Astrocyte of the cerebellum (primary cell): ENCODE measurements at regions not wholly inside any gene's neighbourhood (a gene's known extent, or its start where the extent isn't known, plus 50 kb on each side); places are given as distances from the start of the nearest gene placed in this dataset.

Experiments
- DNase-seq: peaks from one replicate; pipeline ENCODE4 v3.0.0-alpha.2; 2011; ENCODE audit warnings: low read depth
- H3K4me3 ChIP-seq: 2 replicates; pipeline ENCODE4 v1.5.1; 2011; ENCODE audit warnings: mild to moderate bottlenecking, low read depth, low read length, moderate library complexity
- in situ Hi-C: cut with HindIII; loops from 2 replicates; pipeline ENCODE4 v1.10.0; 2017; ENCODE audit warnings: low sequenced_read_pairs
- TF ChIP-seq, protein P1 (sequence below): IDR thresholded peaks from 2 replicates; pipeline ENCODE4 v1.5.1; 2012; ENCODE audit warnings: low read length, low read depth, moderate library complexity, mild to moderate bottlenecking; ENCODE audit errors: missing control alignments

DNA sequence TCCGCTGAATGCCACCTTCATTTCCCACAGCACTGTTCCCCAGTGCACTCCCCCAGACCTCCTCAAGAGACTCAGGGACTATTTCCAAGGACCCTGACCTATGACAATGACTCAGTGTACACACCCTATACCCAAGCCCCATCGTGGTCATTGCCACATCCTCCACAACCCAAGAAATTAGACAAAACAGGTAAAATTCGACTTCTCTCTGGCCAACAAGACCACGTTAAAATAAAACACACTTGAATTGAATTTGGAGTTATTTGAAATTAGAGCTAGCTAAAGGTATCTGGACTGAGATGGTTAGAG is 126.4 kb upstream of the NCK2 start:
- no peak overlapping the region for H3K4me3 ChIP-seq
- TF ChIP-seq, protein P1, sequence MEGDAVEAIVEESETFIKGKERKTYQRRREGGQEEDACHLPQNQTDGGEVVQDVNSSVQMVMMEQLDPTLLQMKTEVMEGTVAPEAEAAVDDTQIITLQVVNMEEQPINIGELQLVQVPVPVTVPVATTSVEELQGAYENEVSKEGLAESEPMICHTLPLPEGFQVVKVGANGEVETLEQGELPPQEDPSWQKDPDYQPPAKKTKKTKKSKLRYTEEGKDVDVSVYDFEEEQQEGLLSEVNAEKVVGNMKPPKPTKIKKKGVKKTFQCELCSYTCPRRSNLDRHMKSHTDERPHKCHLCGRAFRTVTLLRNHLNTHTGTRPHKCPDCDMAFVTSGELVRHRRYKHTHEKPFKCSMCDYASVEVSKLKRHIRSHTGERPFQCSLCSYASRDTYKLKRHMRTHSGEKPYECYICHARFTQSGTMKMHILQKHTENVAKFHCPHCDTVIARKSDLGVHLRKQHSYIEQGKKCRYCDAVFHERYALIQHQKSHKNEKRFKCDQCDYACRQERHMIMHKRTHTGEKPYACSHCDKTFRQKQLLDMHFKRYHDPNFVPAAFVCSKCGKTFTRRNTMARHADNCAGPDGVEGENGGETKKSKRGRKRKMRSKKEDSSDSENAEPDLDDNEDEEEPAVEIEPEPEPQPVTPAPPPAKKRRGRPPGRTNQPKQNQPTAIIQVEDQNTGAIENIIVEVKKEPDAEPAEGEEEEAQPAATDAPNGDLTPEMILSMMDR, result no peak
- DNase-seq, result no peak
- in situ Hi-C loops, result no loop called here

DNA sequence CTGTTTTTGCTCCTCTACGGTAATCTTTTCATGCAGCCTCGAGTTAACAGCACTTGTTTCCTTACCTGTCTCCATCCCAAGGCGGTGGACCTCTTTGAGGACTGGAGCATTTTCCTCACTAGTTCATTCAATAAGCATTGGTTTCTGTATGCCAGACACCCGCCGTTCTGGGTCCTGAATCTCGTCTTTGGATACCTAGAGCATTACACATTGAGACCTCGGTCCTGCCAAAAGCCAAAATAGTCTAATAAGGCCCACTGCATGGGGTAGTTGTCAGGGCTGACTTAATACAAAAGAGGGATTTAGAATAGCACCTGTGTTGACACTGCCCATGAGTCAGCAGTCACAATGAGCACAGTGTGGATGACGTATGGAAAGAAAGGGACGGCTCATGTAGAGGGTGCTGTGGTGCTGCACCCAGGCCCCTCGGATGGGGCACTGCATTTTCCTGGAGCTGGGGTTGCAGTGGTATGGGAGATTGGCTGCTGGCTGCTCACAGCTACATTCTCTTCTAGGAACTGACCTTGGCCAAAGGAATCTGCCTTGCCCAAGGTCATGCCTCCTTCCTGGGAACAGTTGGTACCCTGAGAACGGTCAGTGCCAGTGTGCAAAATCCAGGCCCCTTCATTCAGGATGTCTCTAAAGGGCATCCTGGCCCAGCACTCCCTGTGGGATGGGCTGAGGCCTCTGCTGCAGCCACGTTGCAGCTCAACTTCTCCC is 126.9 kb upstream of the NCK2 start:
- TF ChIP-seq, protein P1, result no peak
- in situ Hi-C loops, result no loop called here
- no peak for DNase-seq
- no peak overlapping the region for H3K4me3 ChIP-seq

DNA sequence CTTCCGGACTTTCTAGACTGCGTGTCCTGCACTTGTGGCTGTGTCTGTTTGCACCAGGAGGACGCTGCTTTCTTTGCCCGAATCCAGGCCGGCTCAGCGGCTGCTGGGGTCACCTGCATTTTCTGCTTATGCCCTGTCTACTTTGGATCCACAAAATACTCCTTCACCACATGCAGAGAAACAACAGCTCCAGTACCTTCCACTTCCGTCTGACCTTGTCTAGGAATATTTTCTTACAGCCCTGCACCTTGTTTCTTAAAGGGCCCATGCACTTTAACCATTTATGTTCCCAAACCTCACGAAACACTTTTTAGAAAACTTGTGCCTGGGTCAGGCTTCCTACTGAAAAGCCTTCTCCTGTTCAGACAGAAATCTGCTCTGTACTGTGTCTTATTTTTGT is 129.4 kb upstream of the NCK2 start:
- in situ Hi-C loops, result no loop called here
- TF ChIP-seq, protein P1, result no peak
- no peak overlapping the region for H3K4me3 ChIP-seq
- DNase-seq, result no peak

DNA sequence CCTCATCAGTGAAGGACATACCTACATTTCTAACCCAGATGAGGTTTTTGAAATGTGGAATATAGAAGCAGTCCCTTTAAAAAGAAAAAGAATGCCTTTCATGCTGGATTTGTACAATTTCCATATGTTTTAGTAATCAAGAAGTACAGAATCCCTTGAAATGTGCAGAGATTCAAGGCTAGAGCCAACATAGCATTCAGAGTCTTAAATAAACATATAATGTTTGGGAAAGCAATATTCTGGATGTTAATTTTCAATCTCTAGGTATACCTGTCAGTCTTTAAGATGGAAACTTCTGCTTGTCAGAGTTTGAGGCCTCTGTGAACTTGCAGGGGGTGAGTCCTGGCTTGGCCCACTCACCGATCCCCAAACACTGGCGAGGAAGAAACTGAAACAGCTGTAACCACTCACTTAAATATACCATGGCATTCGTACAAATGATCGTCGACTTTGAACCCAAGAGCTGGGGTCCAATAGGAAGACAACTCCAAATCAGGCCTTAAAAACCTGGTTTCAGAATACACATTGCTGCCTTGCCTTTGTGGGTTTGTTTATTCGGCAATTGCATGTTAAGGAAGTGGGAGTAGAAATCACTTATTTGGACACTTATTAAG is 132.8 kb upstream of the NCK2 start:
- H3K4me3 ChIP-seq, result no peak overlapping the region
- TF ChIP-seq, protein P1, result no peak
- DNase-seq, result no peak
- in situ Hi-C loops, result no loop called here

DNA sequence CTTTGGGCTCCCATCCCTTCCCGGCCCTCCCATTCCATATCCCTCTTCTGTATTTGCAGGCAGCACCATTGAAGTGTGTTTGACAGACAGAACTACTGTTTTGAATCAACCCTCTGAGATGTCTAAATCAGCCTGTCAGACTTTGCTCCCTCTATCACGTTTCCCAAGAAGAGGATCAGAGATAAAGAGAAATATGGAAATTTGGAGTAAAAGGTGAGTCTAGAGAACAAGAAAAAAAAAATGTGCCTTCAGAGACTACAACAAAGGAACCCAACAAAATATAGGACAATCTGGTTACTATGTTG is 133.4 kb upstream of the NCK2 start:
- DNase-seq, result no peak
- in situ Hi-C loops, result no loop called here
- TF ChIP-seq, protein P1, result no peak
- H3K4me3 ChIP-seq, result no peak overlapping the region

DNA sequence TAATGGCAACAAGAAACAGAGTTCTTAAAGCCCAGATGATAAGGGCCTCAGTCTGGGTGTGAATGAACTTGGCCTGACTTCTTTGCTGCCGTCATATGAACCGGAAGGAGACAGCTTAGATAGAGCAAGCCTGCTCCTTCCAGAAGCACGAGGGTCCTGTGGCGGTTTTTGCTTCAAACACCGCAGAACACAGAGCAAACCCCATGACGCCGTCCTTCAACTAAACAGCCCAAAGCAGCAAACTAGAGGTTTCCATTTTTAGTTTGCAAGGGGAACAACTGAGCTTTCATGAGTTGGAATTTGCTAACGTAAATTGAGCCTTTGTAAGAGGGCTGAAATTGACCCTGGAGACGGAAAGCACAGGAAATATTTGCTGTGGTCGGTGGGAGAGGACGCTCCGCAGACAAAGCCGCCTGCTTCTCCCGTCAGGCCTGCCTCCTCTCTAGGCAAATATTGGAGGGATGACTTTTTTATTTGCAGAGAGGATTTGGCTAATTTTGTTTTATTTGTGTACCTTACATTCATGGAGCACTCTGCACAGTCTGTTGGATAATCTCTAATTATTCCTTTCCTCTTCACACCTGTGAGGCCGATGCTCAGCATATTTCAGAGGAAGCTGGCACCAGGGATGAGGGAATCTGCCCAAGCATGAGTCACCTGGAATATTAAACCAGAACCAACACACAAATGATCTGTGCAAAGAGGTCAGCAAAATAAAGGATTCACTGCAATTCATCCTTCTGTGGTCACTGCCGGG is 134.0 kb upstream of the NCK2 start:
- in situ Hi-C loops, result no loop called here

More for the DNA sequence above, 134.0 kb upstream of the NCK2 start:
- no peak for DNase-seq
- no peak overlapping the region for H3K4me3 ChIP-seq
- TF ChIP-seq, protein P1, result no peak
